CD14-positive monocyte (primary cell): ENCODE measurements at regions not wholly inside any gene's neighbourhood (a gene's known extent, or its start where the extent isn't known, plus 50 kb on each side); places are given as distances from the start of the nearest gene placed in this dataset.

Experiments
- DNase-seq, 3 donors: peaks; one replicate each; pipeline ENCODE4 v3.0.0-alpha.2; 2011 to 2022
- H2AFZ ChIP-seq: 2 replicates; pipeline ENCODE4 v1.6.0; 2012; ENCODE audit warnings: mild to moderate bottlenecking, low read depth, low read length, inconsistent platforms; ENCODE audit not compliant: insufficient read depth, poor library complexity, severe bottlenecking
- H3K27ac ChIP-seq, 2 donors: 1 replicate in 1 of 2; 2 replicates in 1 of 2; pipeline ENCODE4 v1.5.1; 2012 to 2013; ENCODE audit warnings: low read length in 2 of 2, control low read depth in 1 of 2, inconsistent platforms in 1 of 2, low read depth in 1 of 2, mild to moderate bottlenecking in 1 of 2
- H3K27me3 ChIP-seq, 2 donors: one replicate each; pipeline versions ENCODE4 v1.6.0 to v1.6.1; 2011 to 2013; ENCODE audit warnings: low read length in 2 of 2; ENCODE audit not compliant: control insufficient read depth in 2 of 2, insufficient read depth in 2 of 2
- H3K36me3 ChIP-seq, 2 donors: replicated peaks in 1 of 2; 1 replicate in 1 of 2; 2 replicates in 1 of 2; pipeline versions ENCODE4 v1.5.1 to v1.6.1; 2012 to 2013; ENCODE audit warnings: low read length in 2 of 2, control low read depth in 1 of 2, inconsistent platforms in 1 of 2, mild to moderate bottlenecking in 1 of 2; ENCODE audit not compliant: insufficient read depth in 2 of 2, control insufficient read depth in 1 of 2
- H3K4me1 ChIP-seq, 2 donors: 1 replicate in 1 of 2; 2 replicates in 1 of 2; pipeline versions ENCODE4 v1.5.1 to v1.6.1; 2012 to 2013; ENCODE audit warnings: low read length in 2 of 2, control low read depth in 1 of 2, inconsistent platforms in 1 of 2, mild to moderate bottlenecking in 1 of 2, moderate library complexity in 1 of 2; ENCODE audit not compliant: insufficient read depth in 2 of 2, control insufficient read depth in 1 of 2
- H3K4me2 ChIP-seq: replicated peaks from 2 replicates; pipeline ENCODE3; 2012; ENCODE audit warnings: low read length, moderate library complexity, mild to moderate bottlenecking; ENCODE audit not compliant: poor library complexity, severe bottlenecking; ENCODE audit errors: extremely low read depth
- H3K4me3 ChIP-seq, 3 experiments: fragments of 200-600 bp in 1 of 3; sonication (generic) in 1 of 3; replicated peaks in 1 of 3; 1 replicate in 2 of 3; 2 replicates in 1 of 3; pipeline ENCODE4 v1.5.1; 2011 to 2013; ENCODE audit warnings: low read length in 3 of 3, mild to moderate bottlenecking in 3 of 3, control low read depth in 2 of 3, low read depth in 2 of 3, inconsistent platforms in 1 of 3, moderate library complexity in 1 of 3
- H3K79me2 ChIP-seq: 2 replicates; pipeline ENCODE4 v1.6.0; 2012; ENCODE audit warnings: mild to moderate bottlenecking, control low read depth, inconsistent platforms, low read length, moderate library complexity; ENCODE audit not compliant: insufficient read depth
- H3K9ac ChIP-seq: 2 replicates; pipeline ENCODE4 v1.6.0; 2017; ENCODE audit warnings: low read length, mild to moderate bottlenecking; ENCODE audit not compliant: insufficient read depth, poor library complexity, severe bottlenecking
- H3K9me3 ChIP-seq, 2 donors: replicated peaks in 1 of 2; 1 replicate in 1 of 2; 2 replicates in 1 of 2; pipeline versions ENCODE4 v1.5.1 to v1.6.1; 2012 to 2013; ENCODE audit warnings: low read length in 2 of 2, control low read depth in 1 of 2; ENCODE audit not compliant: control insufficient read depth in 1 of 2, insufficient read depth in 1 of 2
- H4K20me1 ChIP-seq: 2 replicates; pipeline ENCODE4 v1.6.0; 2012; ENCODE audit warnings: mild to moderate bottlenecking, low read length, control low read depth, moderate library complexity; ENCODE audit not compliant: insufficient read depth
- H3K27ac Mint-ChIP-seq, 7 donors: one replicate each; pipeline ENCODE4 v1.8.0; 2020; ENCODE audit warnings: mild to moderate bottlenecking in 7 of 7, mixed read lengths in 7 of 7, moderate library complexity in 6 of 7, inconsistent platforms in 2 of 7
- H3K27me3 Mint-ChIP-seq, 3 donors: one replicate each; pipeline ENCODE4 v1.8.0; 2021 to 2022; ENCODE audit warnings: low read depth in 3 of 3, mild to moderate bottlenecking in 3 of 3, mixed read lengths in 3 of 3, moderate library complexity in 3 of 3, inconsistent platforms in 1 of 3
- H3K36me3 Mint-ChIP-seq, 2 donors: one replicate each; pipeline ENCODE4 v1.8.0; 2020; ENCODE audit warnings: mixed read lengths in 2 of 2, inconsistent platforms in 1 of 2, mild to moderate bottlenecking in 1 of 2
- H3K4me1 Mint-ChIP-seq: one replicate; pipeline ENCODE4 v1.8.0; 2020; ENCODE audit warnings: mild to moderate bottlenecking, mixed read lengths
- H3K4me3 Mint-ChIP-seq, 2 donors: one replicate each; pipeline ENCODE4 v1.8.0; 2020; ENCODE audit warnings: mild to moderate bottlenecking in 2 of 2, mixed read lengths in 2 of 2, moderate library complexity in 1 of 2
- H3K9me3 Mint-ChIP-seq, 7 donors: one replicate each; pipeline ENCODE4 v1.8.0; 2020 to 2022; ENCODE audit warnings: mixed read lengths in 7 of 7, mild to moderate bottlenecking in 6 of 7, moderate library complexity in 6 of 7, inconsistent platforms in 2 of 7
- WGBS: methylation state at CpG from one replicate; pipeline ENCODE4 v1.1.5; 2013; ENCODE audit warnings: missing lambda C conversion rate; ENCODE audit not compliant: insufficient coverage; 5-methylcytosine and 5-hydroxymethylcytosine counted together
- intact Hi-C, 2 donors: fragments of 100-400 bp; cut with micrococcal nuclease; formaldehyde crosslinking; loops; one replicate each; pipeline versions ENCODE4 v1.15.0 to v1.15.1; 2023
- TF ChIP-seq, protein P1 (sequence below): fragments of 200-600 bp; IDR thresholded peaks from one replicate; pipeline ENCODE4 v1.8.0; 2022; ENCODE audit warnings: antibody characterized with exemption, mild to moderate bottlenecking

DNA sequence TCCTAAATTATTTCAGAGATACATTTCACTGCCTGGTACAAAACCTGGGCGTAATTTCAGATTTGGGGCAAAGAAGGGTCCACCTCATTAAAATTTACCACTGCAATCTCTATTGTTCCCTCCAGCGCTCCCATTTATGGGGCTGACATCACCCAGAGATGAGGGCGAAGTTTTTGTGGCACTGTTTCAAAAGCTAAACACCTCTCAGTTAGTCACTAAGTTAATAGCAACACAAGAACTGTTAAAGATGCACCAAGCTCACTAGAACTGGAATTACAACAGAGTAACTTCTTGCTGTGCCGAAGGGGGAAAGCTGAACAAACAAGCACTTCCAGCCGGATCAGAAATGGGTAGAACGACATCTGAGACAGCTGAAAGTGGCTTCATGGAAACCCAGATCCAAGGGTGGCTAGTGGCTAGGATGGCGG, 179.4 kb downstream of the GATA3 start:
- no peaks in the 10 kb centered on the region for H4K20me1 ChIP-seq
- no peaks in the 10 kb centered on the region for H3K36me3 ChIP-seq
- H3K79me2 ChIP-seq, result no peaks in the 10 kb centered on the region
- no peak overlapping the region for H3K27ac ChIP-seq
- Mint-ChIP-seq H3K36me3 (no peaks in the 10 kb centered on the region), H3K4me1 (peaks cover 2% of the 10 kb centered on the region), H3K27me3 (peaks cover 0 to 12% (median 1%) of the 10 kb centered on the region in 3 donors), H3K4me3 (no peak overlapping the region), H3K27ac (no peak overlapping the region), H3K9me3 (peaks cover 0 to 3% (median 0%) of the 10 kb centered on the region in 7 donors)
- intact Hi-C loops, result no loop called here
- H3K4me1 ChIP-seq, result no peaks in the 10 kb centered on the region
- DNase-seq, result no peak
- no peak overlapping the region for H2AFZ ChIP-seq
- no peaks in the 10 kb centered on the region for H3K9me3 ChIP-seq
- H3K9ac ChIP-seq, result no peak overlapping the region
- no peaks in the 10 kb centered on the region for H3K27me3 ChIP-seq
- WGBS, result 87% methylated on average over 3 of the region's 7 CpGs
- TF ChIP-seq, protein P1, sequence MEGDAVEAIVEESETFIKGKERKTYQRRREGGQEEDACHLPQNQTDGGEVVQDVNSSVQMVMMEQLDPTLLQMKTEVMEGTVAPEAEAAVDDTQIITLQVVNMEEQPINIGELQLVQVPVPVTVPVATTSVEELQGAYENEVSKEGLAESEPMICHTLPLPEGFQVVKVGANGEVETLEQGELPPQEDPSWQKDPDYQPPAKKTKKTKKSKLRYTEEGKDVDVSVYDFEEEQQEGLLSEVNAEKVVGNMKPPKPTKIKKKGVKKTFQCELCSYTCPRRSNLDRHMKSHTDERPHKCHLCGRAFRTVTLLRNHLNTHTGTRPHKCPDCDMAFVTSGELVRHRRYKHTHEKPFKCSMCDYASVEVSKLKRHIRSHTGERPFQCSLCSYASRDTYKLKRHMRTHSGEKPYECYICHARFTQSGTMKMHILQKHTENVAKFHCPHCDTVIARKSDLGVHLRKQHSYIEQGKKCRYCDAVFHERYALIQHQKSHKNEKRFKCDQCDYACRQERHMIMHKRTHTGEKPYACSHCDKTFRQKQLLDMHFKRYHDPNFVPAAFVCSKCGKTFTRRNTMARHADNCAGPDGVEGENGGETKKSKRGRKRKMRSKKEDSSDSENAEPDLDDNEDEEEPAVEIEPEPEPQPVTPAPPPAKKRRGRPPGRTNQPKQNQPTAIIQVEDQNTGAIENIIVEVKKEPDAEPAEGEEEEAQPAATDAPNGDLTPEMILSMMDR, result no peak
- H3K4me2 ChIP-seq, result no peak overlapping the region
- no peak overlapping the region for H3K4me3 ChIP-seq

DNA sequence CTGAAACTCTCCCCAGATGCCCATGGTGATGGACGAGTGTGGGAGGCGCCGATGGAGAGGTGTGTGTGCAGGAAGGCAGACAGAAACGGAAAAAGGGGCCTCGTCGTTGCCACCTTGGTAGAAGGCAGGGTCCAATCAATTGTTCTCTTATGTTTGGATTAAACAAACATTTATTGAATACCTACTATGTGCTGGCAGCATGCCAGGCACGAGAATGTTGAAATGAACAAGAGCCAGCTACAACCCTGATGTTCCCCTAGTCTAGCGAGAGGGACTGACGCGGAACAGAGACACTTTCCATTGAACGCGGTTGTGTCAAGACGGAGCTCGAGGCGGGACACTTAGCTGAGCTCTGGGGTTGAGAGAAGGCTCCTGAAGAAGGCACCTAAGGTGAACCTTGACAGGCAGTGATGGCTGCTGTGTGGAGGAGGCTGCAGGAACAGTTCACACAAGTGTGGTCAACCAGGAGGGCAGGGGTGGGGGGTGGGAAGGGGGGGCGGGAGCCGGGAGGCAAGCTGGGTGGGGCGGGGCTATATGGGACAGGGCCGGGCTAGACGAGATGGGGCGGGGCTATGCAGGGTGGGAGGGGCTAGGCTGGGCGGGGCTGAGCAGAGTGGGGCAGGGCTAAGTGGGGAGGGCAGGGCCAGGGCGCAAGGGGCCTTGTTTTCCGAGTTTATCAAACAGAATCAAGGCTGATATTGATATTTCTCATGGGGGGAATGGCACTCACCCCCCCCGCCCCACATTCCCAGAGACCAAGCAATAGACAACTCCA, 181.0 kb downstream of the GATA3 start:
- peaks cover 0 to 3% (median 0%) of the 10 kb centered on the region in 7 donors for H3K9me3 Mint-ChIP-seq
- no peaks in the 10 kb centered on the region for H3K36me3 Mint-ChIP-seq
- Histone ChIP-seq H3K79me2 (no peaks in the 10 kb centered on the region), H4K20me1 (no peaks in the 10 kb centered on the region), H3K9me3 (no peaks in the 10 kb centered on the region), H3K27me3 (no peaks in the 10 kb centered on the region), H3K4me3 (no peak overlapping the region), H2AFZ (no peak overlapping the region), H3K4me1 (no peaks in the 10 kb centered on the region), H3K4me2 (no peak overlapping the region), H3K36me3 (no peaks in the 10 kb centered on the region), H3K27ac (no peak overlapping the region), H3K9ac (no peak overlapping the region)
- H3K4me3 Mint-ChIP-seq, result no peak overlapping the region
- intact Hi-C loops, result no loop called here
- DNase-seq, result no peak
- peaks cover 4% of the 10 kb centered on the region for H3K4me1 Mint-ChIP-seq
- no peak overlapping the region for H3K27ac Mint-ChIP-seq
- TF ChIP-seq, protein P1, result no peak
- H3K27me3 Mint-ChIP-seq, result peaks cover 0 to 16% (median 4%) of the 10 kb centered on the region in 3 donors
- WGBS, result 90% methylated on average over 9 of the region's 25 CpGs
